ENCODE measurements at regions not wholly inside any gene's neighbourhood (a gene's known extent, or its start where the extent isn't known, plus 50 kb on each side); places are given as distances from the start of the nearest gene placed in this dataset.

- Histone ChIP-seq H3K27ac (ENCODE audit: extremely low read depth, low read depth, low read length) (no peak overlapping the region), H3K4me3 (ENCODE audit: low read depth, low read length) (no peak overlapping the region), H3K36me3 (ENCODE audit: control insufficient read depth in 2 of 2, insufficient read depth in 1 of 2, low read length in 2 of 2) (no peaks in the 10 kb centered on the region), H3K4me1 (ENCODE audit: control insufficient read depth, insufficient read depth, low read length) (peaks cover 10% of the 10 kb centered on the region), H3K9me3 (ENCODE audit: control insufficient read depth, insufficient read depth, low read depth, low read length) (no peaks in the 10 kb centered on the region)
- POLR2A ChIA-PET, result no interaction called here
- CTCF ChIA-PET, result interaction anchor here (0.8 kb wide), 1 partner anchor 266 kb away, joined by 3 read pairs; no protein-coding TSS in a partner anchor
- TF ChIP-seq ZNF10 (tag by site-specific recombination; IDR thresholded peaks at IDR 0.05), result no peak
- TF ChIP-seq, protein P1, sequence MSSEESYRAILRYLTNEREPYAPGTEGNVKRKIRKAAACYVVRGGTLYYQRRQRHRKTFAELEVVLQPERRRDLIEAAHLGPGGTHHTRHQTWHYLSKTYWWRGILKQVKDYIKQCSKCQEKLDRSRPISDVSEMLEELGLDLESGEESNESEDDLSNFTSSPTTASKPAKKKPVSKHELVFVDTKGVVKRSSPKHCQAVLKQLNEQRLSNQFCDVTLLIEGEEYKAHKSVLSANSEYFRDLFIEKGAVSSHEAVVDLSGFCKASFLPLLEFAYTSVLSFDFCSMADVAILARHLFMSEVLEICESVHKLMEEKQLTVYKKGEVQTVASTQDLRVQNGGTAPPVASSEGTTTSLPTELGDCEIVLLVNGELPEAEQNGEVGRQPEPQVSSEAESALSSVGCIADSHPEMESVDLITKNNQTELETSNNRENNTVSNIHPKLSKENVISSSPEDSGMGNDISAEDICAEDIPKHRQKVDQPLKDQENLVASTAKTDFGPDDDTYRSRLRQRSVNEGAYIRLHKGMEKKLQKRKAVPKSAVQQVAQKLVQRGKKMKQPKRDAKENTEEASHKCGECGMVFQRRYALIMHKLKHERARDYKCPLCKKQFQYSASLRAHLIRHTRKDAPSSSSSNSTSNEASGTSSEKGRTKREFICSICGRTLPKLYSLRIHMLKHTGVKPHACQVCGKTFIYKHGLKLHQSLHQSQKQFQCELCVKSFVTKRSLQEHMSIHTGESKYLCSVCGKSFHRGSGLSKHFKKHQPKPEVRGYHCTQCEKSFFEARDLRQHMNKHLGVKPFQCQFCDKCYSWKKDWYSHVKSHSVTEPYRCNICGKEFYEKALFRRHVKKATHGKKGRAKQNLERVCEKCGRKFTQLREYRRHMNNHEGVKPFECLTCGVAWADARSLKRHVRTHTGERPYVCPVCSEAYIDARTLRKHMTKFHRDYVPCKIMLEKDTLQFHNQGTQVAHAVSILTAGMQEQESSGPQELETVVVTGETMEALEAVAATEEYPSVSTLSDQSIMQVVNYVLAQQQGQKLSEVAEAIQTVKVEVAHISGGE (tag by site-specific recombination; conservative IDR thresholded peaks at IDR 0.05; ENCODE audit: low read depth), result no peak
- TF ChIP-seq, protein P2, sequence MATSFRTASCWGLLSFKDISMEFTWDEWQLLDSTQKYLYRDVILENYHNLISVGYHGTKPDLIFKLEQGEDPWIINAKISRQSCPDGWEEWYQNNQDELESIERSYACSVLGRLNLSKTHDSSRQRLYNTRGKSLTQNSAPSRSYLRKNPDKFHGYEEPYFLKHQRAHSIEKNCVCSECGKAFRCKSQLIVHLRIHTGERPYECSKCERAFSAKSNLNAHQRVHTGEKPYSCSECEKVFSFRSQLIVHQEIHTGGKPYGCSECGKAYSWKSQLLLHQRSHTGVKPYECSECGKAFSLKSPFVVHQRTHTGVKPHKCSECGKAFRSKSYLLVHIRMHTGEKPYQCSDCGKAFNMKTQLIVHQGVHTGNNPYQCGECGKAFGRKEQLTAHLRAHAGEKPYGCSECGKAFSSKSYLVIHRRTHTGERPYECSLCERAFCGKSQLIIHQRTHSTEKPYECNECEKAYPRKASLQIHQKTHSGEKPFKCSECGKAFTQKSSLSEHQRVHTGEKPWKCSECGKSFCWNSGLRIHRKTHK (tag by site-specific recombination; IDR thresholded peaks at IDR 0.05), result no peak
- no peak for TF ChIP-seq SALL2 (tag by site-specific recombination; IDR thresholded peaks at IDR 0.05; ENCODE audit: borderline replicate concordance)
- TF ChIP-seq ZNF24 (tag by site-specific recombination; IDR thresholded peaks at IDR 0.05), result no peak
- TF ChIP-seq RBAK (tag by site-specific recombination; IDR thresholded peaks at IDR 0.05), result no peak
- TF ChIP-seq ZNF777 (tag by site-specific recombination; IDR thresholded peaks at IDR 0.05; ENCODE audit: borderline replicate concordance), result no peak
- no peak for TF ChIP-seq ZSCAN30 (tag by site-specific recombination; IDR thresholded peaks at IDR 0.05)
Observed at GRCh38 chr12:93153321-93153720, 224.2 kb upstream of the EEA1 start.

GRCh38 chr12:93154096-93154728 lies 223.5 kb upstream of the NUDT4 start:
- Histone ChIP-seq H3K36me3 (ENCODE audit: control insufficient read depth in 2 of 2, insufficient read depth in 1 of 2, low read length in 2 of 2) (no peaks in the 10 kb centered on the region), H3K4me3 (ENCODE audit: low read depth, low read length) (no peak overlapping the region), H3K27ac (ENCODE audit: extremely low read depth, low read depth, low read length) (no peak overlapping the region), H3K9me3 (ENCODE audit: control insufficient read depth, insufficient read depth, low read depth, low read length) (no peaks in the 10 kb centered on the region), H3K4me1 (ENCODE audit: control insufficient read depth, insufficient read depth, low read length) (peaks cover 10% of the 10 kb centered on the region)
- CTCF ChIA-PET, result interaction anchor here (0.8 kb wide), 1 partner anchor 266 kb away, joined by 3 read pairs; no protein-coding TSS in a partner anchor
- POLR2A ChIA-PET, result interaction anchor here (1.2 kb wide), 1 partner anchor 14 kb away, joined by 3 read pairs; no protein-coding TSS in a partner anchor
- TF ChIP-seq ZNF837 (tag by site-specific recombination; IDR thresholded peaks at IDR 0.05), result no peak
- TF ChIP-seq ZNF433 (tag by site-specific recombination; IDR thresholded peaks at IDR 0.05; ENCODE audit: low read depth), result no peak
- TF ChIP-seq SETDB1 (IDR thresholded peaks at IDR 0.05; ENCODE audit: insufficient read length, low read length), result peak; percentile 71
- TF ChIP-seq SP7 (tag by site-specific recombination; IDR thresholded peaks at IDR 0.05), result no peak
- TF ChIP-seq ZNF146 (tag by site-specific recombination; IDR thresholded peaks at IDR 0.05), result no peak
- TF ChIP-seq ZNF791 (tag by site-specific recombination; IDR thresholded peaks at IDR 0.05), result no peak
- no peak for TF ChIP-seq ZNF16 (tag by site-specific recombination; IDR thresholded peaks at IDR 0.05; ENCODE audit: low read depth)
- TF ChIP-seq ATF2 (tag by site-specific recombination; IDR thresholded peaks at IDR 0.05; ENCODE audit: low read depth), result no peak
- TF ChIP-seq PRDM6 (tag by site-specific recombination; IDR thresholded peaks at IDR 0.05), result no peak

Measured in HEK293 (cell line).